ENCODE measurements at regions not wholly inside any gene's neighbourhood (a gene's known extent, or its start where the extent isn't known, plus 50 kb on each side); places are given as distances from the start of the nearest gene placed in this dataset.

DNA sequence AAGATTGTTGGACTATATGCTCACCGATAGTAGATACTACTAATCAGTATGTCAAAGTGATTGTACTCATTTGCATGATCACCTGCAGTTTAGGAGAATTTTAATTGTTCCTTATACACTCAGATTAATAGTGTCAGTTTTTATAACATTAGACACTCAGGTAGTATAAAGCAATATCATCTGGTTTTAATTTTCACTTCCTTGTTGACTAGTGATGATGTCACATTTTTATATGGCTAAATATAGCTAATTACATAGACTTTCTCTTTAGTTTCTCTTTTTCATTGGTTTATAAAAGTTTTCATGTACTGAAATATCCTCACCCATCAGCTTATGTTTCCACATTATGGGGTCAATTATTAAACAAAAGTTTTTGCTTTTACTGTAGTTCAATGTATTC is 1332.4 kb upstream of the ADGRL2 start:
- 87 to 92% methylated on average over 1 of the region's 1 CpG for WGBS, 2 donors
- H3K27me3 ChIP-seq (ENCODE audit: control insufficient read depth in 1 of 2, insufficient read depth in 2 of 2, low read length in 2 of 2) = no peaks in the 10 kb centered on the region
- H3K4me3 ChIP-seq (ENCODE audit: low read depth in 1 of 2, low read length in 2 of 2) = no peak overlapping the region

DNA sequence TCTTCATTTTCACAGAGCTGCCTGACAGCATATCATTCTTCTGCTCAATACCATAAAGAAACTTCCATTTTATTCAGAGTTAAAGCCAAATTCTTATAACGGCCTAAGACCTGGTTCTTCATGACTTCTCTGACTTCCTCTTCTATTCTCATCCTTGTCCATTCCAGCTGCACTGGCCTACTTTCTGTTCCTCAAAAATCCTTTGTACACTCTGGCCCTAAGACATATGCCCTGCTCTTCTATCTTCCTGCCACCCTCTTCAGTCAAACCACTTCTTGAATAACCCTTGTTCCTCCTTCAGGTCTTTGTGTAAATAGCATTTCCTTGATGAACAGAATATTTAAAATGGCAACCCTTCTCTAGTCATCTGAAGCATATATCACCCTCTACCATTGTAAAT is 1338.7 kb upstream of the ADGRL2 start:
- H3K27me3 ChIP-seq (ENCODE audit: control insufficient read depth in 1 of 2, insufficient read depth in 2 of 2, low read length in 2 of 2) = no peaks in the 10 kb centered on the region
- no peak overlapping the region for H3K27ac ChIP-seq (ENCODE audit: low read depth in 2 of 2, low read length in 1 of 2)
- H3K36me3 ChIP-seq (ENCODE audit: control insufficient read depth in 2 of 2, insufficient read depth in 2 of 2, low read length in 1 of 2) = no peaks in the 10 kb centered on the region
- H3K4me1 ChIP-seq (ENCODE audit: control insufficient read depth in 2 of 2, insufficient read depth in 2 of 2, low read length in 1 of 2) = no peaks in the 10 kb centered on the region
- 84 to 86% methylated on average over 1 of the region's 1 CpG for WGBS, 2 donors
- H3K4me3 ChIP-seq (ENCODE audit: low read depth in 1 of 2, low read length in 2 of 2) = no peak overlapping the region
- H3K9me3 ChIP-seq (ENCODE audit: control insufficient read depth in 2 of 2, insufficient read depth in 1 of 2, low read depth in 1 of 2, low read length in 1 of 2) = no peaks in the 10 kb centered on the region

More for the DNA sequence above, 1332.4 kb upstream of the ADGRL2 start:
- Histone ChIP-seq H3K36me3 (ENCODE audit: control insufficient read depth in 2 of 2, insufficient read depth in 2 of 2, low read length in 1 of 2) (no peaks in the 10 kb centered on the region), H3K27ac (ENCODE audit: low read depth in 2 of 2, low read length in 1 of 2) (no peak overlapping the region), H3K4me1 (ENCODE audit: control insufficient read depth in 2 of 2, insufficient read depth in 2 of 2, low read length in 1 of 2) (no peaks in the 10 kb centered on the region), H3K9me3 (ENCODE audit: control insufficient read depth in 2 of 2, insufficient read depth in 1 of 2, low read depth in 1 of 2, low read length in 1 of 2) (no peaks in the 10 kb centered on the region)

DNA sequence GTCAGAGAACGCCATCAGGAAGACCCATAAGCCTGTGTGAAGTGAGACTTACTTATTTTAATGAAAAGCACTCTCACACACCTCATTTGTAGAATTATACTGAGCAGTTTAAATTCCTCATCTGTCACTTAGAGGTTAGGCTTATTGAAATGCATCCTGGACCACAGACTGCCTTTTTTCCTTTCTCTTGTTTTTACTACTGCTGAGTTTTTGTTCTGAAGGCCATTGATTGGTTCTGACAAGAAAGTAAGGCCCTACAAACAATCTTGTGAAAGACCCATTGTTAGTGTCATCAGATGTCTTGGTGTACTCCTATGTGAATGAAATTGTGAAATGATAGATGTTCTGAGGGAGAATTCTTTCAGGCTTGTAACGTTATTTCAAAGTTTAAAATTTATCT is 1343.3 kb upstream of the ADGRL2 start:
- Histone ChIP-seq H3K36me3 (ENCODE audit: control insufficient read depth in 2 of 2, insufficient read depth in 2 of 2, low read length in 1 of 2) (no peaks in the 10 kb centered on the region), H3K27me3 (ENCODE audit: control insufficient read depth in 1 of 2, insufficient read depth in 2 of 2, low read length in 2 of 2) (no peaks in the 10 kb centered on the region), H3K27ac (ENCODE audit: low read depth in 2 of 2, low read length in 1 of 2) (no peak overlapping the region), H3K4me3 (ENCODE audit: low read depth in 1 of 2, low read length in 2 of 2) (no peak overlapping the region), H3K9me3 (ENCODE audit: control insufficient read depth in 2 of 2, insufficient read depth in 1 of 2, low read depth in 1 of 2, low read length in 1 of 2) (no peaks in the 10 kb centered on the region), H3K4me1 (ENCODE audit: control insufficient read depth in 2 of 2, insufficient read depth in 2 of 2, low read length in 1 of 2) (no peaks in the 10 kb centered on the region)
- 39 to 42% methylated on average over 2 of the region's 2 CpGs for WGBS, 2 donors

DNA sequence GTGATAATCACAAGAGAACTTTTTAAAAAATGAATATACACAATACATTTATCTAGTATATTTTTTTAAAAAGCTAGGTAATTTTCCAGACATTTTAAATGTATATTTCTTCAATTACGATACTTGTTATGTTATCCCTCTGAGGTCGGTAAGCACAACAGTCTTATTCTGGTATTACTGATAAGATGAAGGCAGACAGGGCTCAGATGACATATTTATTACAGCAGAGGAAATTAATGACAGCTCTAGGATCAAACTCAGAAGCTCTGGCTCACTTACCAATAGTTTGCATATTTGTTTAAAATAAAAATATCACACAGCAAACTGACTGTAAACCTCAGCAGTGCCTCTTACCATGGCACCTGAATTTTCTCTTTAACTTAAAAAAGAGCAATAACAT is 1347.0 kb upstream of the ADGRL2 start:
- H3K4me1 ChIP-seq (ENCODE audit: control insufficient read depth in 2 of 2, insufficient read depth in 2 of 2, low read length in 1 of 2) = no peaks in the 10 kb centered on the region
- H3K9me3 ChIP-seq (ENCODE audit: control insufficient read depth in 2 of 2, insufficient read depth in 1 of 2, low read depth in 1 of 2, low read length in 1 of 2) = no peaks in the 10 kb centered on the region
- H3K27ac ChIP-seq (ENCODE audit: low read depth in 2 of 2, low read length in 1 of 2) = no peak overlapping the region
- no peaks in the 10 kb centered on the region for H3K27me3 ChIP-seq (ENCODE audit: control insufficient read depth in 1 of 2, insufficient read depth in 2 of 2, low read length in 2 of 2)
- no peaks in the 10 kb centered on the region for H3K36me3 ChIP-seq (ENCODE audit: control insufficient read depth in 2 of 2, insufficient read depth in 2 of 2, low read length in 1 of 2)
- H3K4me3 ChIP-seq (ENCODE audit: low read depth in 1 of 2, low read length in 2 of 2) = no peak overlapping the region
- 45 to 65% methylated on average over 2 of the region's 2 CpGs for WGBS, 2 donors

DNA sequence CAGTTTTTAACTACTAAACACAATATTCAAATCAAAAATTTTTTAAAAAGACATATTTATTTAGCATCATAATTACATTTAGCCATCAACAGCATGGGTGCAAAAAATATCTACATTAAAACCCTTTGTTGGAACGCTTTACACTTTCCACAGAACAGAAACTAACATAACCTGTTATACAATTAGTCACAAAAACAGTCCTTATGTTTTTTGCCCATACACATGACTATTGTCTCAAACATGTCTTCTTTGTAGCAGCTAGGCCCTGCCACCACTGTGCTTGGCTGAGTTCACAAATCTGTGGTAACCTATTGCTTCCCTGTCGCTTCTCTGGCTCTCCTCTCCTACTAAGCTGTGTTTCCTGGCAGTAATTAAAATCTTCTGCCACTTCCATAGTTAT is 1350.0 kb upstream of the ADGRL2 start:
- Histone ChIP-seq H3K27me3 (ENCODE audit: control insufficient read depth in 1 of 2, insufficient read depth in 2 of 2, low read length in 2 of 2) (peaks cover 0 to 2% of the 10 kb centered on the region in 2 donors), H3K4me1 (ENCODE audit: control insufficient read depth in 2 of 2, insufficient read depth in 2 of 2, low read length in 1 of 2) (no peaks in the 10 kb centered on the region), H3K36me3 (ENCODE audit: control insufficient read depth in 2 of 2, insufficient read depth in 2 of 2, low read length in 1 of 2) (no peaks in the 10 kb centered on the region), H3K9me3 (ENCODE audit: control insufficient read depth in 2 of 2, insufficient read depth in 1 of 2, low read depth in 1 of 2, low read length in 1 of 2) (no peaks in the 10 kb centered on the region), H3K4me3 (ENCODE audit: low read depth in 1 of 2, low read length in 2 of 2) (no peak overlapping the region), H3K27ac (ENCODE audit: low read depth in 2 of 2, low read length in 1 of 2) (peak overlapping the region in 1 of 2 donors; percentile 31)
- WGBS, 2 donors = 52 to 71% methylated on average over 2 of the region's 2 CpGs

DNA sequence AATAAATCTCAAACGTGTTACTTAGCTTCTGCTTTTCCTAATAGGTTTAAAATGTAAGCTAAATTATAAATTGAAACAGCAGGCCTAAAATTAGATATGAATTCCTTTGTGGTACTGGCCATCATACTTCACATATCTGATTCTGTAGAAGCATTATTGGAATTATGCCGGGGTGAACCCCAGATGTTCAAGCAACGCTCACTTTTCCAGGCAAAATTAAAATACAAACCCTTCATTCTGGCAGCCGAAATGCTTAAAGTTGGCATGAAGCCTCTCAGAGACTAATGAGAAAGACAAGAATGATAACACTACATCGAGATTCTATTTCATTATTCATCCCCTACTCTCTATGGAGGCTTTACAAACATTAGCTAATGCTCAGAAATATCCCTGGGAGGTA is 1352.7 kb upstream of the ADGRL2 start:
- Histone ChIP-seq H3K9me3 (ENCODE audit: control insufficient read depth in 2 of 2, insufficient read depth in 1 of 2, low read depth in 1 of 2, low read length in 1 of 2) (no peaks in the 10 kb centered on the region), H3K4me1 (ENCODE audit: control insufficient read depth in 2 of 2, insufficient read depth in 2 of 2, low read length in 1 of 2) (no peaks in the 10 kb centered on the region), H3K27me3 (ENCODE audit: control insufficient read depth in 1 of 2, insufficient read depth in 2 of 2, low read length in 2 of 2) (peaks cover 0 to 2% of the 10 kb centered on the region in 2 donors), H3K4me3 (ENCODE audit: low read depth in 1 of 2, low read length in 2 of 2) (no peak overlapping the region), H3K36me3 (ENCODE audit: control insufficient read depth in 2 of 2, insufficient read depth in 2 of 2, low read length in 1 of 2) (no peaks in the 10 kb centered on the region), H3K27ac (ENCODE audit: low read depth in 2 of 2, low read length in 1 of 2) (no peak overlapping the region)
- WGBS, 2 donors = 55 to 66% methylated on average over 5 of the region's 5 CpGs

DNA sequence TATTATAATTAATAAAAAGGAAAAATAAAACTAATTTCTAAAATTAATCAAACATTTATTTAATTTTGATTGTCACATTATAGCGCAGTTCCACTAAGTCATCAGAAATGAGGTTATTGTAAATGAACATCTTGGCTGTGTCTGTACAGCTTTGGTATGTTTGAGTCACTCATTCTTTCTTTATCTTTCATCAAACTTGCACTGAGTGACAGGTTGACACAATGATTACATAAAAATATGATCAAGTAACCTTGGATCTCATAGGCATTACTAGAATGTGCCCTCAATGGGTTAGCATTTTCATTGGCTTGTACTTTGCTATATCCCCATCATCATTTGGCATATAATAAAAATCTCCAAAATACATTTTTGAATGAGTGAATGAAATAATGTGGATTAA is 1353.2 kb upstream of the ADGRL2 start:
- 87 to 96% methylated on average over 1 of the region's 1 CpG for WGBS, 2 donors
- no peaks in the 10 kb centered on the region for H3K4me1 ChIP-seq (ENCODE audit: control insufficient read depth in 2 of 2, insufficient read depth in 2 of 2, low read length in 1 of 2)
- H3K36me3 ChIP-seq (ENCODE audit: control insufficient read depth in 2 of 2, insufficient read depth in 2 of 2, low read length in 1 of 2) = no peaks in the 10 kb centered on the region
- no peak overlapping the region for H3K4me3 ChIP-seq (ENCODE audit: low read depth in 1 of 2, low read length in 2 of 2)
- H3K9me3 ChIP-seq (ENCODE audit: control insufficient read depth in 2 of 2, insufficient read depth in 1 of 2, low read depth in 1 of 2, low read length in 1 of 2) = no peaks in the 10 kb centered on the region
- peaks cover 0 to 2% of the 10 kb centered on the region in 2 donors for H3K27me3 ChIP-seq (ENCODE audit: control insufficient read depth in 1 of 2, insufficient read depth in 2 of 2, low read length in 2 of 2)
- no peak overlapping the region for H3K27ac ChIP-seq (ENCODE audit: low read depth in 2 of 2, low read length in 1 of 2)

DNA sequence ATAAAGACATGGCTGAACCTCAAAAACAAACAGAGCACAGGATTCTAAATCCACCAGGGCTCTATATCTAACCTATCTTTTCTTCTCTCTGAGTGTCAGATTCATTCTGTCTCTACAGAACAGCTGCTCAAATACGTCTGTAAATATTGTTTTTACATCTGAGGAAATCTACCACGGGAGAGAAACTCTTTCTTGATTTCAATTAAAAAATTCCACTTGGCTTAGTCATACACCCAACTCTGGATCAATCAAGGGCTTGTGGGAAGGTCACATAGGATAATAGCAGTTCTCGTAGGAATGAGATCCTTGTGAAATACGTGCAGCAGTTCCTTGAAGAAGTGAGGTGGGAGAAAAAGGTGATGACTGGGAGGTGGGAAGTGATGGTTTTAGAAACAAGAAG is 1355.7 kb upstream of the ADGRL2 start:
- no peak overlapping the region for H3K4me3 ChIP-seq (ENCODE audit: low read depth in 1 of 2, low read length in 2 of 2)
- H3K36me3 ChIP-seq (ENCODE audit: control insufficient read depth in 2 of 2, insufficient read depth in 2 of 2, low read length in 1 of 2) = no peaks in the 10 kb centered on the region
- no peaks in the 10 kb centered on the region for H3K4me1 ChIP-seq (ENCODE audit: control insufficient read depth in 2 of 2, insufficient read depth in 2 of 2, low read length in 1 of 2)
- no peaks in the 10 kb centered on the region for H3K9me3 ChIP-seq (ENCODE audit: control insufficient read depth in 2 of 2, insufficient read depth in 1 of 2, low read depth in 1 of 2, low read length in 1 of 2)
- peaks cover 0 to 2% of the 10 kb centered on the region in 2 donors for H3K27me3 ChIP-seq (ENCODE audit: control insufficient read depth in 1 of 2, insufficient read depth in 2 of 2, low read length in 2 of 2)
- WGBS, 2 donors = 43 to 54% methylated on average over 4 of the region's 4 CpGs
- H3K27ac ChIP-seq (ENCODE audit: low read depth in 2 of 2, low read length in 1 of 2) = no peak overlapping the region

DNA sequence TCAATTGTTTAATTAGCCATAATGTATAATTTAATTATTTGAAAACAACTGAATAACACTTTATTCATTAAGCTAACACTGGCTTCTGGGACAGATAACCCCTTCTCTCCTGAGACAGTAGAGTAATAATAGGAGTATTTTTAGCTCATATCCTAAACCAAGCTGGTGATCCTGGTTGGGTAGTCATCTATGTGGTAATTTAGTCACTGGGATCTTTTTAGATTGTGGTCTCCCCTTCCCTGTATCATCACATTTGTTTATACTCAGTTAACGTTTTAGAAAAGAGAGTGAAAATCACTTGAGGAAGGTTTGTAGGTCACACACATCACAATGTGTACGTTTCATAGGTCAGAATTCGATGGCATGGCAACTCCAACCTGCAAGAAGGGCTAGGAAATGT is 1356.6 kb upstream of the ADGRL2 start:
- no peaks in the 10 kb centered on the region for H3K9me3 ChIP-seq (ENCODE audit: control insufficient read depth in 2 of 2, insufficient read depth in 1 of 2, low read depth in 1 of 2, low read length in 1 of 2)
- no peaks in the 10 kb centered on the region for H3K36me3 ChIP-seq (ENCODE audit: control insufficient read depth in 2 of 2, insufficient read depth in 2 of 2, low read length in 1 of 2)
- H3K27me3 ChIP-seq (ENCODE audit: control insufficient read depth in 1 of 2, insufficient read depth in 2 of 2, low read length in 2 of 2) = peaks cover 0 to 2% of the 10 kb centered on the region in 2 donors
- H3K27ac ChIP-seq (ENCODE audit: low read depth in 2 of 2, low read length in 1 of 2) = no peak overlapping the region
- WGBS, 2 donors = 62 to 69% methylated on average over 3 of the region's 3 CpGs
- no peaks in the 10 kb centered on the region for H3K4me1 ChIP-seq (ENCODE audit: control insufficient read depth in 2 of 2, insufficient read depth in 2 of 2, low read length in 1 of 2)
- H3K4me3 ChIP-seq (ENCODE audit: low read depth in 1 of 2, low read length in 2 of 2) = no peak overlapping the region

DNA sequence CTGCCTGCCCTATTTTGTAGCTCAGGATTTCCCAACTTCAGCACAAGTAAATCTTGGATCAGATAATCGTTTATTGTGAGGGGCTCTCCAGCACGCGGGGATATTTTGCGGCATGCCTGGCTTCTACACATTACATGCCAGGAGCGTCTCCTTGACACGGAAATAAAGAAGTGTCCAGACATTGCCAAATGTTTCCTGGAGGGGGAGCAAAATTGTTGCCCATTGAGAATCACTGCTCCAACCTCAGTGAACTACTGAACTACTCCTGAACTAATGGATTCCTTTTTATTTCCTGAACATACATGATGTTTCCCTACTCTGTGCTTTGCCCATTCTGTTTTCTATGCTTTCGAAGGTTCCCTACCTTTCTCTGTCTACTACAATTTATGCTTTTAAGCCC is 1359.1 kb upstream of the ADGRL2 start:
- 76 to 83% methylated on average over 7 of the region's 7 CpGs for WGBS, 2 donors
- Histone ChIP-seq H3K27ac (ENCODE audit: low read depth in 2 of 2, low read length in 1 of 2) (no peak overlapping the region), H3K9me3 (ENCODE audit: control insufficient read depth in 2 of 2, insufficient read depth in 1 of 2, low read depth in 1 of 2, low read length in 1 of 2) (no peaks in the 10 kb centered on the region), H3K4me3 (ENCODE audit: low read depth in 1 of 2, low read length in 2 of 2) (no peak overlapping the region), H3K27me3 (ENCODE audit: control insufficient read depth in 1 of 2, insufficient read depth in 2 of 2, low read length in 2 of 2) (no peaks in the 10 kb centered on the region), H3K4me1 (ENCODE audit: control insufficient read depth in 2 of 2, insufficient read depth in 2 of 2, low read length in 1 of 2) (no peaks in the 10 kb centered on the region), H3K36me3 (ENCODE audit: control insufficient read depth in 2 of 2, insufficient read depth in 2 of 2, low read length in 1 of 2) (no peaks in the 10 kb centered on the region)

All from esophagus (tissue), 2 donors.